GM12864 (cell line): ENCODE measurements at regions not wholly inside any gene's neighbourhood (a gene's known extent, or its start where the extent isn't known, plus 50 kb on each side); places are given as distances from the start of the nearest gene placed in this dataset.

Experiments
- DNase-seq: peaks from one replicate; pipeline ENCODE4 v3.0.0-alpha.2; 2011; ENCODE audit warnings: low read depth
- H3K4me3 ChIP-seq: 2 replicates; pipeline ENCODE4 v1.5.1; 2011; ENCODE audit warnings: mild to moderate bottlenecking, low read depth, low read length, control low read depth
- TF ChIP-seq, protein P1 (sequence below): IDR thresholded peaks from 2 replicates; pipeline ENCODE4 v1.5.1; 2011; ENCODE audit warnings: low read depth, mild to moderate bottlenecking, moderate library complexity, low read length, control low read depth, inconsistent platforms; ENCODE audit errors: missing control alignments

DNA sequence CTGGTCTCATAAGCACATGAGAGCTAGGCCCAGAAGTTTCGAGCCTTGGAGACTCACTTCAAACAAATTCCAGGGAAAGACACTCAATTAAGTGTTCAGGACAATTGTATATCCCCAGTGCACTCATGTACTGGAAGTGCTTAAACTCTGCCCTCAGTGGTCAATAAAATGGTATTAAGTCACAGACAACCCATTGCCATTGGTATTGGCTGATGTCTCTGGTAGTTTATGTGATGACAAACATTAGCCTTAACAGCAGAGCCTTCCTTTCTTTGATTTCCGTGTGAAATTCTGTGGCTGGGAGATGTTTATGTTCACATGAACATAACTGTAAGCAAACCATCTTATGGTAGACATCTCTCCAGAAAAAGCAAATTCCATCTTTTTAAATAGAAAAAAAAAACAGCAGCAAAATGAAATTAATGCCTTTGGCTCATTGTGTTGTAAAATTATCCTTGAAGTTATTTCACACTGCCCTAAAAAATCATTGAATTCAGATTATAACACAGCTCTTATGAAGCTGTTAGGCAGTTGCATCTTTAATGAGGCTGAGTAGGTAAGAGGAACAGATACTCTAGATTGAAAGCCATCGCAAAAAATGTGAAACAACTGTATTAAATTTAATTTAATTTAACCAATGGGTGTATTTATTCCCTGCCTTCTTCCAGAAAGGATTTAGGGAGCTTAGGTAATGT lies 216.2 kb upstream of the PLEKHG7 start:
- TF ChIP-seq, protein P1, sequence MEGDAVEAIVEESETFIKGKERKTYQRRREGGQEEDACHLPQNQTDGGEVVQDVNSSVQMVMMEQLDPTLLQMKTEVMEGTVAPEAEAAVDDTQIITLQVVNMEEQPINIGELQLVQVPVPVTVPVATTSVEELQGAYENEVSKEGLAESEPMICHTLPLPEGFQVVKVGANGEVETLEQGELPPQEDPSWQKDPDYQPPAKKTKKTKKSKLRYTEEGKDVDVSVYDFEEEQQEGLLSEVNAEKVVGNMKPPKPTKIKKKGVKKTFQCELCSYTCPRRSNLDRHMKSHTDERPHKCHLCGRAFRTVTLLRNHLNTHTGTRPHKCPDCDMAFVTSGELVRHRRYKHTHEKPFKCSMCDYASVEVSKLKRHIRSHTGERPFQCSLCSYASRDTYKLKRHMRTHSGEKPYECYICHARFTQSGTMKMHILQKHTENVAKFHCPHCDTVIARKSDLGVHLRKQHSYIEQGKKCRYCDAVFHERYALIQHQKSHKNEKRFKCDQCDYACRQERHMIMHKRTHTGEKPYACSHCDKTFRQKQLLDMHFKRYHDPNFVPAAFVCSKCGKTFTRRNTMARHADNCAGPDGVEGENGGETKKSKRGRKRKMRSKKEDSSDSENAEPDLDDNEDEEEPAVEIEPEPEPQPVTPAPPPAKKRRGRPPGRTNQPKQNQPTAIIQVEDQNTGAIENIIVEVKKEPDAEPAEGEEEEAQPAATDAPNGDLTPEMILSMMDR = no peak
- no peak for DNase-seq

DNA sequence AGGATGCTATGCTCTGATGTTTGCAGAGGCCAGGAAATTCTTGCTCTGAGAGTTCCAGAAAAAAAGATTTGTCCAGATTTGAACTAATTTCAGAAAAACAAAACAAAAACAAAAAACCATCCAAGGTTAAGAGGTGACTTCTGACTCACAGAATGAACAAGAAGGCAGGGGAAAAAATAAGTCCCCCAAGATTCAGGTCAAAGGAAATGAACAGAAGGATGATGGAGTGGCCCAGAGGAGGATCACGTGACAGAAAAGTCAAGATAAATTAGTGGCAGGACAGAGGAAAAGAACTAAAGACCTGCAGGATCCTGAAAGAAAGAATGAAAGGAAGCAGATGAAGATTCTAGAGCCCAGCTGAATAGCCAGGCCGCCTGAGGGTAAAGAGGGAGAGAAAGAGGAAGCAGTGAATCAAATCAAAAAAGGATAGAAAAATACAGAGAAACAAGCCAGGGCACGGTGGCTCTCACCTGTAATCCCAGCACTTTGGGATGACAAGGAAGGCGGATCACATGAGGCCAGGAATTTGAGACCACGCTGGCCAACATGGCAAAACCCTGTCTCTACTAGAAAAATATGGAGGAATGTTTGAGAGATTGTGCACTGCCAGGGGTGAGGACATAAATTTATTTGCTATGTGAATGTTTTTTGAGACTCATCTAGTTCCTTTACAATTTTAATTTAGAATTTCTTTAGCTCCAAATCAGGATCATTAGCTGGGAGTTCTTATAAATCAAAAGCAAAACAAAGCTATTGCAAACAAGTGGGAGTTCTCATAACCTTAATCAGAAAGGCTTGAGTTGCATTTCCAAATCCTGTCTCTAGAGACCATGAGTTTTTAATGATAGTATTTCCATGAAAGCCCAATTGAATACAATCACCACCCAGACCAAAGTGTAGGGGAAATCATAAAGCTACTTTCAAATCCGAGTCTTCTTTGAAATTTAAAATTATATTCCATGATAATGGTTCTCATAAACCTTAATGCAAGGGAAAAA lies 217.1 kb upstream of the PLEKHG7 start:
- TF ChIP-seq, protein P1 = no peak
- no peak overlapping the region for H3K4me3 ChIP-seq
- DNase-seq = no peak

More for the DNA sequence above, 216.2 kb upstream of the PLEKHG7 start:
- H3K4me3 ChIP-seq = no peak overlapping the region

DNA sequence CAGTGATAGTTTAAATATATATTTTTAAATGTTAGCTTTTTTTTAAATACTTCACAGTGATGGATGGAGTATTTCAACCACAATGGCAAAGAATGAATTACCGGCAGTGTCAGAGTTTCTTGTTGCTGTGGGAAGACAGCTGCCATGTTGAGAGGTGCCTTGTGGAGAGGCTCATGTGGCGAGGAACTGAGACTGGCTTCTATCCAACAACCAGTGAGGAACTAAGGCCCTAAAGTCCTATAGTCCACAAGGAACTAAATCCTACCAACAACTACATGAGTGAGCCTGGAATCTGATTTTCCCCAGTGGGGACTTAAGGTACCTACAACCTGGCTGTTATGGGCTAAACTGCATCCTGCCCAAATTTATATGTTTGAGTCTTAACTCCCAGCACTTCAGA lies 220.2 kb upstream of the PLEKHG7 start:
- no peak for DNase-seq
- TF ChIP-seq, protein P1 = no peak
- H3K4me3 ChIP-seq = no peak overlapping the region

DNA sequence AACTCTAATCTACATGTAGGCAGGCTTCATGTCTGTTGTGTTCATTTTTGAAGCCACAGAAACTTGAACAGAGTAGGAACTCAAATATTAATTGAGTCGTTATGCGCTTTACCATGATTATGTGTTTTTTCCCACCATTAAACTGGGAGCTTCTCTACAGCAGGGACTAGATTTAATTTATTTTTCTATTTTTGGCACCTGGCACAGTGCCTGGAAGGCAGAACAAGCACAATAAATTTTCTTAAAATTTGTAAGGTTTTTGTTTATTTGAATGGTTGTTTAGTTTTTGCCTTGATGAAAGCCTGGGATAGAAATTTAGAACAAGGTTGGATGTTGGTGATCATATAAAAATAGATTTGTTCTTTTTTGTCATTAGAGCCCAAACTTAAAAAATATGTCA lies 221.7 kb upstream of the PLEKHG7 start:
- DNase-seq = no peak
- H3K4me3 ChIP-seq = no peak overlapping the region
- TF ChIP-seq, protein P1 = no peak

GRCh38 chr12:92478692-92479091 lies 224.1 kb upstream of the PLEKHG7 start:
- DNase-seq = no peak
- no peak overlapping the region for H3K4me3 ChIP-seq
- TF ChIP-seq, protein P1 = no peak

DNA sequence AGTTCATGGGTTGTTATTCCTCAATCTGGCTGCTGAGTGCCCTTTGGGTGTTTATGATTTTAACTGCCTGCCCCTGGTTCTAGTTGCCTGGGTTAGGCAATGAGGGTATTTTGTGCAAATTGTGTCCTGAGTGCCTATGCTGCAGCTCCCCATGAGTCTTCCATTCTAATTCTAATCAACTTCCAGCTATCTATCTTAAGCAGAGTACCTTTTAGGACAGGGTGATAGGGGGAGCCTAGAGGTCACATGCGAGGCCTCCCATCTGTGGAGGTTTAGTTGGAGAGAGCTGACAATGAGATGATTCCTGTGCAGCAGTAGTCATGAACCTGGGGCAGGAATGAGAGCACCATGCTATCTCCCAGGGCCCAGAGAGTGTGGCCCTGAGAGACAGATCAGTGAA lies 225.9 kb upstream of the PLEKHG7 start:
- H3K4me3 ChIP-seq = no peak overlapping the region
- no peak for DNase-seq
- TF ChIP-seq, protein P1 = no peak
